ENCODE measurements at regions not wholly inside any gene's neighbourhood (a gene's known extent, or its start where the extent isn't known, plus 50 kb on each side); places are given as distances from the start of the nearest gene placed in this dataset.

DNA sequence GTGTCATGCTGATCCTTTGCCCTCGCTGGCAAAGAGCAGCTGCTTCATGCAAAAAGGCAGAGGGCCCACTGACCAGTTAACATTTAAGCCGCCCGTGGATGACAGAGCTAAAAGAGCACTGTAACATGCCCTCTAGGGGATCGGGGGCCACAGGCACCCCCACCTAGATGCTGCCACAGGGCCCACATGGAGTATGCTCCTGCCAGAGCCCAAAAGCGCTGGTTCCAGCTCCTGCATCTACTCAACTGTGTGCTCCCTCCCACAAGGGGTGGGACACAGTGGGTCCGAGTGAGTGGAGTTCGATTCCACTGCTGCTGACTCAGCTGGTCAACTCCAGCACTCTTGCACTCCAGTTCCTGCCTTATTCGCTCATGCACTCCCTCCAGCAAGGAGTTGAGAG is 199.8 kb upstream of the CNTNAP2 start:
- no peaks in the 10 kb centered on the region for H3K27me3 ChIP-seq (ENCODE audit: low read depth, low read length)
- peaks cover 11 to 15% of the 10 kb centered on the region in 2 donors for H3K9me3 ChIP-seq (ENCODE audit: control insufficient read depth in 1 of 2, low read length in 2 of 2)
- H3K4me3 ChIP-seq (ENCODE audit: low read depth in 1 of 2, low read length in 2 of 2), result no peak overlapping the region
- H3K27ac ChIP-seq (ENCODE audit: low read length), result no peak overlapping the region
- H3K4me1 ChIP-seq (ENCODE audit: control insufficient read depth in 1 of 2, insufficient read depth in 2 of 2, low read length in 2 of 2), result no peaks in the 10 kb centered on the region
- no peaks in the 10 kb centered on the region for H3K36me3 ChIP-seq (ENCODE audit: control insufficient read depth in 1 of 2, insufficient read depth in 2 of 2, low read length in 2 of 2)

DNA sequence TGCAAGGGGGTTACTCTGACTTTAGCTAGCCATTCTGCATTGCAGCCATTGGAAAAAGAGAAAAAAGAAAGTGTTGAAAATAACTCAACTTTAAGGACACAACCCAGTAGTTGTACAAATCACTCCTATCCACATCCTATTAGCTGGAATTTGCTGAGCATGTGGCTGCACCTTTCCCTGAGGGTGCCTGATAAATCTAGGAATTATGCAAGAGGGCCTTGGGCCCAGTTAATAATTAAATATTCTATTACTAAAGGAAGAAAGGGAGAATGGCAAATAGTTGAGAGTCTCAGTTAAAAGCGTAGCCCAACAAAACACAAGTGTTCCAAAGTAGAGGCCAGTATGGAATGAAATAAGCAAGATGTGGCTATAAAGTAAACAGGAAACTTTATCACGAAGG is 200.9 kb upstream of the CNTNAP2 start:
- no peak overlapping the region for H3K27ac ChIP-seq (ENCODE audit: low read length)
- H3K9me3 ChIP-seq (ENCODE audit: control insufficient read depth in 1 of 2, low read length in 2 of 2), result peaks cover 8 to 15% of the 10 kb centered on the region in 2 donors

DNA sequence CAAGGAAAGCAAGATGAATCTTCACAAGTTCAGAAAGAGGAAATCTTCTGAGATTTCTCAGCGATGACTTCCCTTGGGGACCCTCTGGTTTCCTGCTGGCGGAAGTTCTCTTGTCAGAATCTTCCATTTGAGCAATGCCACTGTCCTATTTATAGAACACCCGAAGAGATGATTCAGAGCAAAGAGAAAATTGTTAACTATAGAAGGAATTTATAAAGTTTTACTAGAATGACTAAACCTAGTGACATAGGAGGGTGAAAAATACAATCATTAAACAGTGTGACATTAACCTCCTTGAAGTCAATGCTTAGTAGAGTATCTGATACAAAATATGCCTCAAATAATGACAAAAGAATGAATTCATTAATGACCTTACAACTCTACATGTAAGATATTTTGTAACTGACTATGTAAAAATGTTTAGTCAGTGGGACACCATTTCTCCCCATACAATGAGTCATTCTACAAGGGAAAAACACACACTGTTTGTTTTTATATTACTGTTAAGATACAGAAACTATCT is 206.5 kb upstream of the CNTNAP2 start:
- H3K9me3 ChIP-seq (ENCODE audit: control insufficient read depth in 1 of 2, low read length in 2 of 2), result no peaks in the 10 kb centered on the region
- H3K36me3 ChIP-seq (ENCODE audit: control insufficient read depth in 1 of 2, insufficient read depth in 2 of 2, low read length in 2 of 2), result no peaks in the 10 kb centered on the region
- H3K4me1 ChIP-seq (ENCODE audit: control insufficient read depth in 1 of 2, insufficient read depth in 2 of 2, low read length in 2 of 2), result no peaks in the 10 kb centered on the region
- H3K4me3 ChIP-seq (ENCODE audit: low read depth in 1 of 2, low read length in 2 of 2), result no peak overlapping the region
- H3K27ac ChIP-seq (ENCODE audit: low read length), result no peak overlapping the region
- no peaks in the 10 kb centered on the region for H3K27me3 ChIP-seq (ENCODE audit: low read depth, low read length)

More for the DNA sequence above, 200.9 kb upstream of the CNTNAP2 start:
- Histone ChIP-seq H3K4me1 (ENCODE audit: control insufficient read depth in 1 of 2, insufficient read depth in 2 of 2, low read length in 2 of 2) (no peaks in the 10 kb centered on the region), H3K36me3 (ENCODE audit: control insufficient read depth in 1 of 2, insufficient read depth in 2 of 2, low read length in 2 of 2) (no peaks in the 10 kb centered on the region), H3K27me3 (ENCODE audit: low read depth, low read length) (no peaks in the 10 kb centered on the region), H3K4me3 (ENCODE audit: low read depth in 1 of 2, low read length in 2 of 2) (no peak overlapping the region)

DNA sequence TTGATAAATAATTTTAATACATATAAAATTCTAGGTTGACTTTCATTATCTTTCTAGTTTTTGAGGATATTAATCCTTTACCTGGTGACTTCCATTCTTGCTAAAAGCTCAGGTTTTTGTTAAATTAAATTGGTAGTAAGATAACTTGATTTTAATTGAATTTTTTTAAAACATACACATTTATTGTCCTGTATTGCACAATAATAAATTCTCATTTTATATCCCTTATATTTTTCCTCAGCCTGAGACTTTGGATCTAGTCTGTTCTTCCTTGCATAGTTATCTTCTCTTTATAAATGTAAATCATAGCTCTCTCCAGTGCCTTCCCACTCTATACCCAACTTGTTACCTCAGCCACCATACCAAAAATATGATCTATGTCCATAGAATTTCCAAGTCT is 212.9 kb upstream of the CNTNAP2 start:
- no peak overlapping the region for H3K4me3 ChIP-seq (ENCODE audit: low read depth in 1 of 2, low read length in 2 of 2)
- peaks cover 0 to 13% of the 10 kb centered on the region in 2 donors for H3K9me3 ChIP-seq (ENCODE audit: control insufficient read depth in 1 of 2, low read length in 2 of 2)
- H3K27ac ChIP-seq (ENCODE audit: low read length), result no peak overlapping the region
- H3K36me3 ChIP-seq (ENCODE audit: control insufficient read depth in 1 of 2, insufficient read depth in 2 of 2, low read length in 2 of 2), result no peaks in the 10 kb centered on the region
- H3K27me3 ChIP-seq (ENCODE audit: low read depth, low read length), result no peaks in the 10 kb centered on the region
- no peaks in the 10 kb centered on the region for H3K4me1 ChIP-seq (ENCODE audit: control insufficient read depth in 1 of 2, insufficient read depth in 2 of 2, low read length in 2 of 2)

DNA sequence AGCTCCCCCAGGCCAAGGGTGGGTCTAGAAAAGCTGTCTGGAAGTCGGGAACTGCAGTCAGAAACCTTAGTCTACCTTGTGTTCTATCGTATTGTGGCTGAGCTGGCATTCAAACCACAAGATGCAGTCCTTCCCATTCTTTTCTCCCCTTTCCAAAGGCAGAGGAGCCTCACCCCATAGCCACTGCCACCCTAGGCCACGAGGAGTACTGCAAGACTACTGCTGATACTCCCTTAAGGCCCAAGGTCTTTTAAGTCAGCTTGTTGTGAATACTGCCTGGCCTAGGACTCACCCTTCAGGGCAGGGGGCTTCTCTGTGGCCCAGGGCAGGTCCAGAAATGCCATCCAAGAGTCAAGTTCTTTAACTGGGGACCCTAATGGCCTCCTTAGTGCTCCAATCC is 214.5 kb upstream of the CNTNAP2 start:
- Histone ChIP-seq H3K9me3 (ENCODE audit: control insufficient read depth in 1 of 2, low read length in 2 of 2) (peaks cover 0 to 15% of the 10 kb centered on the region in 2 donors), H3K4me3 (ENCODE audit: low read depth in 1 of 2, low read length in 2 of 2) (no peak overlapping the region)

DNA sequence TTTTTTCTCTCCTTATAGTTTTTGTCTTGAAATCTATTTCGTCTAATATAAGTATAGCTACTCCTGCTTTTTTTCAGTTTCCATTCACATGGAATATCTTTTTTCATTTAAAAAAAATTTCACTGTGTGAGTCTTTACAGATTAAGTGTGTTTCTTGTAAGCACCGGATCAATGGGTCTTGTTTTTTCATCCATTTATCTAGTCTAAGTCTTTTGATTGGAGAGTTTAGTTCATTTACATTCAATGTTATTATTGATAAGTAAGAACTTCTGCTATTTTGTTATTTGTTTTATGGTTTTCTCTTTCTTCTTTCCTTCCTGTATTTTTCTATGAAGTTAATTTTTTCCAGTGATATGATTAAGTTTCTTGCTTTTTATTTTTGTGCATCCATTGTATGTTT is 216.7 kb upstream of the CNTNAP2 start:
- H3K4me3 ChIP-seq (ENCODE audit: low read depth in 1 of 2, low read length in 2 of 2), result no peak overlapping the region
- H3K9me3 ChIP-seq (ENCODE audit: control insufficient read depth in 1 of 2, low read length in 2 of 2), result peaks cover 0 to 16% of the 10 kb centered on the region in 2 donors

More for the DNA sequence above, 214.5 kb upstream of the CNTNAP2 start:
- Histone ChIP-seq H3K36me3 (ENCODE audit: control insufficient read depth in 1 of 2, insufficient read depth in 2 of 2, low read length in 2 of 2) (no peaks in the 10 kb centered on the region), H3K27ac (ENCODE audit: low read length) (no peak overlapping the region), H3K27me3 (ENCODE audit: low read depth, low read length) (no peaks in the 10 kb centered on the region), H3K4me1 (ENCODE audit: control insufficient read depth in 1 of 2, insufficient read depth in 2 of 2, low read length in 2 of 2) (no peaks in the 10 kb centered on the region)

DNA sequence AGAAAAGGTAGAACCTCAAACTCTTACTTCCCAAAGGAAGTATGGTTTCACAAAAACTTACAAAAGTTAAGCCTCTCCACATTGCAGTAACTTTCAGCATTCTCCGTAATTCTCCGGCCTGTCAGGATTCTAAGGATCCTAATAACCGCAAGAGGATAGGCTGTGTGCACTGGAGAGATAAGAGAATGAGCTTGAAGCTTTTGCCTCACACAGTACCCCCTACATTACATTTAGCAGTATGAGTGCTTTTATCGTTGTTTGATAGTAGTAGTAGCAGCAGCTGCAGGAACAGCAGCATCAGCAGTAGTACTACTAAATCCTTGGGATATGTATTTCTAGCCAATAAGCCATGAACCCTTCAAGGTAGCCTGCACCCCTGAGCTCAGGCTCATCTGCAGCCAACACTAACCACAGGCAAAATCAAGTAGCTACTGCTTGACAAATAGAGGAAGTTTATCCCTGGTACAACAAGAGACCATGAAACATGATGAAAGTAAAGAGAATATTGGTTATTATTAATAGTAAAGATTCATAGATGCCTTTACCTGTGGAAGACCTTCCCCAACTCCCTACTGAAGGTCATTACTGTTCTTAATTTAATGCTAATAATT is 222.6 kb upstream of the CNTNAP2 start:
- Histone ChIP-seq H3K9me3 (ENCODE audit: control insufficient read depth in 1 of 2, low read length in 2 of 2) (peaks cover 0 to 3% of the 10 kb centered on the region in 2 donors), H3K27ac (ENCODE audit: low read length) (no peak overlapping the region), H3K4me1 (ENCODE audit: control insufficient read depth in 1 of 2, insufficient read depth in 2 of 2, low read length in 2 of 2) (no peaks in the 10 kb centered on the region), H3K27me3 (ENCODE audit: low read depth, low read length) (no peaks in the 10 kb centered on the region), H3K4me3 (ENCODE audit: low read depth in 1 of 2, low read length in 2 of 2) (no peak overlapping the region), H3K36me3 (ENCODE audit: control insufficient read depth in 1 of 2, insufficient read depth in 2 of 2, low read length in 2 of 2) (no peaks in the 10 kb centered on the region)

More for the DNA sequence above, 216.7 kb upstream of the CNTNAP2 start:
- Histone ChIP-seq H3K27ac (ENCODE audit: low read length) (no peak overlapping the region), H3K4me1 (ENCODE audit: control insufficient read depth in 1 of 2, insufficient read depth in 2 of 2, low read length in 2 of 2) (no peaks in the 10 kb centered on the region), H3K36me3 (ENCODE audit: control insufficient read depth in 1 of 2, insufficient read depth in 2 of 2, low read length in 2 of 2) (no peaks in the 10 kb centered on the region), H3K27me3 (ENCODE audit: low read depth, low read length) (no peaks in the 10 kb centered on the region)

DNA sequence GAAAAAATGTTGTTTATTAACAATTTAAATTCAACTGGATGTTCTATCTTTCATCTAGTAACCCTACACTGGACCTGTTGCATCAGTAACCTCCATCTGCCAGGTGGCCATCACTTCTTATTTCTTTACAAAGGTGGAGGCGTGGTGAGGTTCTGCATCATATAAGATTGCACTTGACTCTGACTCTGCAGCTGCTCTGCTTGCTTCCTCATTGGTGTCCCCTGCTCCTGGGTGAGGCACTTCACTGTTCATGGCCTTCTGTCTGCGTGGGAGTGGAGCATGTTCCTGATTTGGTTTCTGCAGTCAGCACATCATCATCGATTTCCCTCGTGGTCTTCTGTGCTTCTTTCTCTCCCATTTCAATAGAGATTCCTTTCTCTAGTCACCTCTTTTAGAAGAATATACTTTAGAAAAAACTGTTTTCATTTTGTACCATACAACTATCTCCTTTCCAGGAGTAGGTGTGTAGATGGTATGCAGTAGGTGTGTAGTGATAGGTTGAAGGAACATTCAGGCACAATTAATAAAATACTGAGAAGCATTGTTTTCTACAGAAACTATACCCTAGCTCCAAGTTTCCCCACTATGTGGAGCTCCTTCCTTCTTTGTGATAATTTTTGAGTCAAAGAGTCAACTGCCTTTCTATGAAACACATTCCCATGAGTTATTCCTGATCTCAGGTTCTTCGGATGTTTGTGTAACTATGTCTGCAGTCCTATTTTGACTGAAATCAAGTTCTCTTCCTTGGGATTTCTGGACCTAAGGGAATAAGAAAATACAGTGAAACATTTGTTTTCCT is 231.7 kb upstream of the CNTNAP2 start:
- Histone ChIP-seq H3K27ac (ENCODE audit: low read length) (no peak overlapping the region), H3K36me3 (ENCODE audit: control insufficient read depth in 1 of 2, insufficient read depth in 2 of 2, low read length in 2 of 2) (no peaks in the 10 kb centered on the region), H3K27me3 (ENCODE audit: low read depth, low read length) (no peaks in the 10 kb centered on the region), H3K4me3 (ENCODE audit: low read depth in 1 of 2, low read length in 2 of 2) (no peak overlapping the region), H3K9me3 (ENCODE audit: control insufficient read depth in 1 of 2, low read length in 2 of 2) (peaks cover 0 to 3% of the 10 kb centered on the region in 2 donors), H3K4me1 (ENCODE audit: control insufficient read depth in 1 of 2, insufficient read depth in 2 of 2, low read length in 2 of 2) (no peaks in the 10 kb centered on the region)

DNA sequence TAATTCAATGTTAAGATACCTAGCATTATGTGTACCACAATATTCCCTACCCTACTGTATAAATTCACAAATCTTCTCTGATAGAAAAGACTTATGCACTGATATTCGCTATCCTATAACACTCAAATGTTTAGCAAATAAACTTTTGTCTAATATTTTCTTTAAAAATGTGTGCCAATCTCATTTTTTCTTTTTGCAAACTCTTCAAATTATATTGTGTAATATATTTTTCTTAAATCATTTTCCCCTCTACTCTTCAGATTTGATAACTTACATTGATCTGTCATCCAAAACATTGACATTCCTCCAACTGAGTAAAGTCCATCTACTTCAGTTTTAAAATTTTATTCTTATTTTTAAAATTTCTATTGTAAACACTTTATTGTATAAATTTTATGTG is 240.2 kb upstream of the CNTNAP2 start:
- H3K4me3 ChIP-seq (ENCODE audit: low read depth in 1 of 2, low read length in 2 of 2), result no peak overlapping the region

DNA sequence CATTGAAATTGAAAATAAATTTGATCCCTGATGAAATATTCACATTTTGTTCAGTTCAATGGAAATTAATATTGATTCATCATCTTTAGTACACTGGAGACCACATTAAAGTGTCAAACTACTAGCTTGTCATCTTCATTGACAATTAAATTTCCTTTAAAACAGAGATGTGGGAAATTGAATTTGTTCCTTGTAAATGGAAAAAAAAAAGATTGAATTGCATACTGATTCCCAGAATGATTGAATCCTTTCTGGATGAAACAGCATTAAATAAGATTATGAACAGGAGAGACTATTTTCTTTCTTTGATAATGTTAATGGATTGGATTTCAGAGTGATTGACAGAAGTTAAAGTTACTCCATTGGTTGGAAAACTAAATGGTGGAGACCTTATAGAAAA is 241.3 kb upstream of the CNTNAP2 start:
- Histone ChIP-seq H3K9me3 (ENCODE audit: control insufficient read depth in 1 of 2, low read length in 2 of 2) (no peaks in the 10 kb centered on the region), H3K36me3 (ENCODE audit: control insufficient read depth in 1 of 2, insufficient read depth in 2 of 2, low read length in 2 of 2) (no peaks in the 10 kb centered on the region), H3K4me1 (ENCODE audit: control insufficient read depth in 1 of 2, insufficient read depth in 2 of 2, low read length in 2 of 2) (no peaks in the 10 kb centered on the region), H3K27ac (ENCODE audit: low read length) (no peak overlapping the region), H3K27me3 (ENCODE audit: low read depth, low read length) (no peaks in the 10 kb centered on the region), H3K4me3 (ENCODE audit: low read depth in 1 of 2, low read length in 2 of 2) (no peak overlapping the region)

More for the DNA sequence above, 240.2 kb upstream of the CNTNAP2 start:
- Histone ChIP-seq H3K9me3 (ENCODE audit: control insufficient read depth in 1 of 2, low read length in 2 of 2) (no peaks in the 10 kb centered on the region), H3K27me3 (ENCODE audit: low read depth, low read length) (no peaks in the 10 kb centered on the region), H3K36me3 (ENCODE audit: control insufficient read depth in 1 of 2, insufficient read depth in 2 of 2, low read length in 2 of 2) (no peaks in the 10 kb centered on the region), H3K27ac (ENCODE audit: low read length) (no peak overlapping the region), H3K4me1 (ENCODE audit: control insufficient read depth in 1 of 2, insufficient read depth in 2 of 2, low read length in 2 of 2) (no peaks in the 10 kb centered on the region)

DNA sequence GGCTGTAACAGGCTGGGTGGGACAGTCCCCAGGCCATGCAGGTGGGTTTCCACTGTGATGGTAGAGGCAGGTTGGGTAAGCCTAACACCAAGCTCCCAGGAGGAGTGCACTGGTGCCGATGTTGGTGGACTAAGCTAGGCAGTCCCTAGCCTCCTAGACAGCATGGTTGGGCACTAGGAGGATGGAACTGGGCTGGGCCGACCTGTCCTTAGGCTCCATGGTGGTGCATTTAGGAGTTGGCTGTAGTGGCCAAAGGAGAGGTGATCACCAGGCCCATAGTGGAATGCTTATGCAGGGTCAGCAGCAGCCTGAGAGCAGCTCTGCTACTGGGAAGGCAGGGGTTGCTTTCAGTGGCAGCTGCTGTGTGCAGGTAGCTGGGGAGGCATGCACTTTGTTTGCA is 247.7 kb upstream of the CNTNAP2 start:
- Histone ChIP-seq H3K36me3 (ENCODE audit: control insufficient read depth in 1 of 2, insufficient read depth in 2 of 2, low read length in 2 of 2) (no peaks in the 10 kb centered on the region), H3K9me3 (ENCODE audit: control insufficient read depth in 1 of 2, low read length in 2 of 2) (peaks cover 5 to 8% of the 10 kb centered on the region in 2 donors), H3K27me3 (ENCODE audit: low read depth, low read length) (no peaks in the 10 kb centered on the region), H3K4me1 (ENCODE audit: control insufficient read depth in 1 of 2, insufficient read depth in 2 of 2, low read length in 2 of 2) (no peaks in the 10 kb centered on the region), H3K27ac (ENCODE audit: low read length) (no peak overlapping the region), H3K4me3 (ENCODE audit: low read depth in 1 of 2, low read length in 2 of 2) (peak overlapping the region in 1 of 2 donors; percentile 22)

All from muscle layer of duodenum (tissue), 2 donors.